SKM-1 treated with dmso at 0.1 percent for 144 hours (cell line): ENCODE measurements at regions not wholly inside any gene's neighbourhood (a gene's known extent, or its start where the extent isn't known, plus 50 kb on each side); places are given as distances from the start of the nearest gene placed in this dataset.

ENCODE experiments used
- DNase-seq: peaks from one replicate; lab custom pipeline; 2025; ENCODE audit not compliant: unreplicated experiment; lab: John Stamatoyannopoulos, UW

DNA sequence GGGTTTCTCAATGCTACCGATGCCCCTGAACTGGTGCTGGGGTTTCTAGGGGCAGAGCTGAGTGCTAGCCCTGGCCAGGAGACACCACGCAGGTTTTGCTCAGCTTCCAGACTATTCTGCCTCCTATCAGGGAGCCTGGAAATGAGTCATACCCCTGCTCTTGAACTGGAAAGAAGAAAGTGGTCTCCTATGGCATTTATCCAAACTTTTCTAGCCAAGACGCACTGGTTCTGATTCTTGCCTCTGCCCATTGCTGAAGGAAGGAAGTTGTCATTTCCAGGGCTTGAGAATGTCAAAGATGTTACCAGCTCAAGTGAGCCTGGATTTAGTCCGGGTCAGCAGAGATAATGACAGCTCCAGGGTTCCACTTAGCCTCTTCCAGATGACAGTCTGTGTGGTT lies 561.9 kb downstream of the CDK5RAP2 start:
- no peak for DNase-seq

GRCh38 chr9:120016231-120016630 lies 563.7 kb downstream of the CDK5RAP2 start:
- DNase-seq = no peak

- DNase-seq = no peak
These were observed 565.2 kb downstream of the CDK5RAP2 start for GRCh38 chr9:120014796-120015195.

DNA sequence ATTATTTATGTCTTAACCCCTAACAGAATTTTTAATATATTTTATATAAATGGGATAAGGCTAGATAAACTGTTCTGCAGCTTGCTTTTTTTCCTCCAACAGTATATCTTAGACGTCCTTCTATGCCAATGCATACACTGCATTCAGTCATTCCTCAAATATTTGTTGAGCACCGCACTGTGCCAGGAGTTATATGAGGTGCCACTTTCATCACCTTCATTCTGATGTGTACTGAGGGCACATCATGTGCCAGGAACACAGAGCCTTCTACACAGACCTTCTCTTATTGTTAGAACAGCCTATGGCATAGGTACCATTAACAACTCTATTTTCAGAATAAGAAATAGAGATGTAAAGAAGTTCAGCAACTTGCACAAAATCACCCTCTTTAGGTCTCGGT lies 570.1 kb downstream of the CDK5RAP2 start:
- no peak for DNase-seq

DNA sequence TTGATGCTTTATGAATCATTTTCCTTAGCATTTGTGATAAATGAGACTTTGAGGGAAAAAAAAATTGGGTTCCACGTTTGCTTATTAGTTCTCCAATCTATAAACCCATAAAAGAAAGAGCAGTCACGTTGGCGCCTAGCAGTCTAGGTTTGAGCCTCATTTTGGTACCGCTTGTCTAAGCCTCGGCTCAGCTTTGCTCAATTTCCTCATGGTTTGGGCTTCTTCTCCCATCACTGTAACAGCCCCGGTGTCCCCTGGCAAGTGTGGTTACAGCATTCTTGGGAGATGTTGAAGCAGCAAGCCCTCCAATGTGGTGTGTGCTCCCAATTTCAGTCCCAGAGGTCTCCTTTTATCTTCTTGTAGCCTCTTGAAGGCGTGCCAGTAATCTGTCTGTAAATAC lies 578.4 kb downstream of the CDK5RAP2 start:
- DNase-seq = no peak

DNA sequence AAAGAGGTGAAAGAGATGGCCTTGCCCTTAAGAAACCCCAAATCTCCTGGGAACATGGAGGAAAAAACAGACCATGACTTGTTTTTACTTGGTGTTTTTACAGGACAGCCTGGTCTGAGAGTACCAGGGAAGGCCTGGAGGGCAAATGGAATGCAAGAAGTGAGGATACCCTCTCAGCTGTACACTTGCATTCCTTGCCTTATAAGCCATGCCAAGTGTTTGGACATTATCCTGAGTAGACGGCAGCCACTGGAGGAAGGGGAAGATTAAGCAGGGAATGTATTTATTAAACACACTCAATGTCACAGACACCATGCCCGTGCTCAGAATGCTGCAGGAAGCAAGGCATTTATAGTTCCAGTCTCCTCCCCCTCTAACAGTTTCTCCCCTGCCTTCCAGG lies 581.4 kb downstream of the CDK5RAP2 start:
- DNase-seq = no peak

- no peak for DNase-seq
These were observed 588.2 kb downstream of the CDK5RAP2 start for GRCh38 chr9:119991797-119992196.

DNA sequence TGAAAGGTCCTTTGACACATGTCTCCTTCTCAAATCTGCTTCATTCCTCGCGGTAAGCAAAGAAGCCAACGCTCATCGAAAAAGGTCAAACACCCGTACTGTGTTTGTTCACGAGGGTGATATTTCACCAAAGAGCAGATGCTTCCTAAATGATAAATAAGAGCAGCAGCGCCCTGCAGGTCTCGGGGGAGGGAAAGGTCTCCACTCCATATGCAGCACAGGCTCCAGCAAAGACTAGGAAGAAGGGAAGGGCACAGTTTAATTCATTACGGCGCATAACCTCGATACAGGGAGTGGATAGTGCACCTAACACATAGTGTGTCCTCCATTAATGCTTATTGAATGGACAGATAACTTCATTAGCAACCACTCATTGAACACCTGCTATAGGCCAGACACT lies 593.3 kb downstream of the CDK5RAP2 start:
- no peak for DNase-seq

GRCh38 chr9:119986205-119986604 lies 593.8 kb downstream of the CDK5RAP2 start:
- no peak for DNase-seq

DNA sequence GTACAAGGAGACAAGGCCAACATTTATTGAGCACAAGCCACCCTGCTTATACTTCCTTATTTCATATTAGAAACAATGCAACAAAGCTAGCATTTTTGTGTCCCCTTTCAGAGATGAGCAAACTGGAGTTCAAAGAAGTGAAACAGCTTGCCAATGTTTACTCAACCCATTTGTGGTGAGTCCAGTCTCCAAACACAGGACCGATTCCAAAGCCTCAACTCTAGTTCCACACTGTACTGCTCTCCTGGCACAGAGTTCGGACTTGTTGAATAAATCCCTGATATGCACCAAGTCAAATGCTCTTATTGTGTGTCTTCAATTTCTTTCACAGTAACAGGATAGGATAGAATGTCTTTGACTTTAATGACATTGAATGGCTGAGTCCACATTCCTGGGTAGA lies 604.8 kb upstream of the BRINP1 start:
- DNase-seq = no peak

- DNase-seq = peak; percentile 48
These were observed 599.8 kb upstream of the BRINP1 start for GRCh38 chr9:119968836-119969707.

- no peak for DNase-seq
These were observed 598.8 kb upstream of the BRINP1 start for GRCh38 chr9:119967867-119968535.

DNA sequence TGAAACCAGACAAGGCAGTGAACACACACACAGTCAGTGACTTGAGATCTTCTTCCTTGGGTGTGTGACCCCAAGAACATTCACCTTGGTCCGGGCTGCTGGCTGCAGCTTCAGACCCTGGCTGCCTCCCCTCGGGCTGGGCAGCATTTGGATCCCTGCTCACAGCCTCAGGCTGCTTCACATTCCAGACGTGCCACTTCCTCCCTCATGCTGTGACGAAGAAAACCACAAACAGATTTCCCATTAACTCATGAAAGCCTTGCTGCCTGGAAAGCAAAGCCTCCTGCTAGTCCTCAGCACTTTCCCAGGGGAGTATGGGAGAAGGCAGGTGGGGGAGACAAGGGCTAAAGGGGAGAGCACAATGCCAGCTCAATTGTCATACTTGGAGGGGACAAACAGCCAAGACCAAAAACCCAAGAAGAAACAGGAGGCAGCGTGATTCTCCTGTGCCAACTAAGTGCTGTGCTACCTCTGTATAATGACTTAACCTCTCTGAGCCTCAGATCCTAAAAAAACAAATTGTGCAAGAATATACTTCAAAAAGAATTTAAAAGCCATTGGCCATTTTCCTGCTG lies 594.6 kb upstream of the BRINP1 start:
- no peak for DNase-seq

GRCh38 chr9:119963258-119963797 lies 594.1 kb upstream of the BRINP1 start:
- DNase-seq = no peak

DNA sequence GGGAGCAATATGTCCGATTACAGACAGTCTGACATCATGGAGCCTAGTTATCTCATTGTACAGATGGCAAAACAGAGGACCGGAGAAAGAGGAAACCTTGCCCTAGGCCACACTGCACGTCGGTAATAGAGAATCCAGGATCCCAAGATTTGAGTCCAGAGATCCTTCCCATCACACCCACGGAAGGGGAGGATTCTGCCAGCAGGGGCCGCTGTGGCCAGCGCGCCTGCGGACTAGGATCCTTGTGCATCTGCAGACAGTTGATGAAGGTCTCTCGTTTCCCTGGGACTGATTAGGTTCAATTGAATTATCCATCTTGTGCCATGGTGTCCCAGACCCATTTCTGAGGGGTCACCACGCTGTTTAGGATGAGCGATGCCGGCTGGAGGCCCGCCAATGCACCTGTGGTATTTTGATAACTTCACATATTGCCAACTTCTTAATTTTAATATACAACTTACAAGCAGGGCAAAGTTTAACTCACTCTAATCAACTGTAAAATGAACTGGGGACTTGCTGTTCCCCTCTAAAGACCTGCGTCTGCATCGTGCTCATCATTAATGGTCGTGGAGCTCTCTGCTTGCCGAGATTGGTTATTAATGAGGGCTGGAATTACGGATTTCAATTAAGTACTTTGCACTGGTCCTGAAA lies 592.7 kb upstream of the BRINP1 start:
- no peak for DNase-seq

DNA sequence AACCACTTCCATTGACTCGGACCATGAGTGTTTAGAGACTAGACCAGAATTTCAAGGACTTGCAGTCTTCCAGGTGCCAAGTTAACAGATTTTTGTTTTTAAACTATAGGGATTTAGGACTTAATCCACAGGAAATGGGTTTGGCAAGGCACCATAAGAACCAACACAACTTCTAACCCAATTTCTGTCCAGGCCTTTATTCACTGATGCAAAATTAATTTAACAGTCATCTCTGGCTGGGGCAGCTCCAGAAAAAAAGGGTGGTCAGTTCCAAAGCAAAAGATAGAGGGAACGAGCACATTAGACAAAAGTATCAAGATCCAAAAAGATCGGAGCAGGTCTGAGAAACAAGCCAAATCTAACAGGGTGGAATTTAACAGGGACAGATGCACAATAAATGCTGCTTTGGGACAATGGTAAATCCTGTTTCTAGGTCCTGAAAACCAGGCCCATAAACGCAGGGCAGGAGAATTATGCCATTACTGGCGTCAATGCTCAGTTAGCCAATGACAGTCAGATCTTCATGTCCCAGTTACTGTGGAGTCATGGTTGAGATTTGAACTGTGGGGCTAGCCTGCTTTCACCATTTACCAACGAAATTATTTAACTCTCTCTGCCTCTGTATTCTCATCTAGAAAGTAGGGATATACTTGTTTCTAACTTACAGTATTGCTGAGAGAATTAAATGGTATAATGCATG lies 590.8 kb upstream of the BRINP1 start:
- DNase-seq = no peak

- DNase-seq = no peak
These were observed 586.9 kb upstream of the BRINP1 start for GRCh38 chr9:119956111-119956510.

- DNase-seq = no peak
These were observed 586.0 kb upstream of the BRINP1 start for GRCh38 chr9:119955276-119955675.

DNA sequence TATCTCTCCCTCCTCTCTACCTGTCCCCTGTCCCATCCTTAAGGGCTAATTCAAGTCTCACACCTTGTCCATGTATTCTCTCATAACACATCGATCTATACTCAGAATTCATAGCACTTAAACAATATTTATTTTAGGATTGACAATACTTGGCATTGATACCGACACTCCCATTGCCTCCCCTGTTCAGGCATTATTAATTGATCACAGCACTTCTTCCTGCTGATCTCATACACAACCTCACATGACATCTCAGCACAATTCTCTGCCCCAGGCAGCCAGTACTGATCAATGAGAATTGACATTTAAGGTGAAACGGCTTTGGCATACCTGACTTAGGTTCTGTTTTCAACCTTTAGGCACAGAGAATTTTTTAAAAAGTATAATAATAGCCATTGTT lies 582.4 kb upstream of the BRINP1 start:
- DNase-seq = no peak

- DNase-seq = no peak
These were observed 581.9 kb upstream of the BRINP1 start for GRCh38 chr9:119951090-119951489.

DNA sequence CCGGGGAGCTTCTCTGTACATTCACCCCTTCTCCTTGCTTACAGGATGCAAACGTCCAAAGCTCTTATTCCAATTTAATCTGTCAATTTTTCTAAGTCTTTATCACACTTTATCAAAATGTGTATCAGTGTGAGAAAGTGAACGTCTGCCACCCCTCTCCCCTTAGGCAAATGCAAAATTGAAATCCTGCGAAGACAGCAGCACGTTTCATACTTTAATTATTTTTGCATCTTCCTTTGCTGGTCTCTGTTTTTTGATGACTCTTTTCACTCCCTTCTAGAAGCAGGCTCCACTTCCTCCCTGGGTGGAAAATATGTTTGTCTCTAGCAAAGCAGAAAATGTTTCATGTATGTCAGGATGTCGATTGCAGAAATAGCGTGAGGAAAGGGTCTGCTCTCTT lies 576.5 kb upstream of the BRINP1 start:
- DNase-seq = no peak
